GM21786 (cell line): ENCODE measurements at regions not wholly inside any gene's neighbourhood (a gene's known extent, or its start where the extent isn't known, plus 50 kb on each side); places are given as distances from the start of the nearest gene placed in this dataset.
"Not testable (repeated sequence)": the region's sequence is repeated elsewhere in the genome, so short reads cannot be mapped to it uniquely, and the experiment has no call there.

Experiments
- ATAC-seq: cut with Tn5 transposase; IDR thresholded peaks from one replicate; pipeline ENCODE4 v1.9.1; 2021; ENCODE audit not compliant: unreplicated experiment

- ATAC-seq = no peak
Measured at GRCh38 chr7:81233208-81233940, 314.5 kb upstream of the SEMA3C start.

- no peak for ATAC-seq
Measured at GRCh38 chr7:81232084-81232799, 313.4 kb upstream of the SEMA3C start.

- no peak for ATAC-seq
Measured at GRCh38 chr7:81231301-81231838, 312.5 kb upstream of the SEMA3C start.

- ATAC-seq = no peak
Measured at GRCh38 chr7:81226234-81226633, 307.4 kb upstream of the SEMA3C start.

GRCh38 chr7:81222692-81223091 is 303.8 kb upstream of the SEMA3C start:
- not testable (repeated sequence) for ATAC-seq

- ATAC-seq = no peak
Measured at GRCh38 chr7:81221527-81222217, 302.8 kb upstream of the SEMA3C start.

- no peak for ATAC-seq
Measured at GRCh38 chr7:81218480-81219106, 299.7 kb upstream of the SEMA3C start.

GRCh38 chr7:81213394-81213793 is 294.5 kb upstream of the SEMA3C start:
- ATAC-seq = no peak

- ATAC-seq = no peak
Measured at GRCh38 chr7:81211934-81212320, 293.1 kb upstream of the SEMA3C start.

- no peak for ATAC-seq
Measured at GRCh38 chr7:81211204-81211933, 292.5 kb upstream of the SEMA3C start.

GRCh38 chr7:81210137-81211064 is 291.6 kb upstream of the SEMA3C start:
- no peak for ATAC-seq

- no peak for ATAC-seq
Measured at GRCh38 chr7:81209059-81209458, 290.2 kb upstream of the SEMA3C start.

GRCh38 chr7:81207801-81208200 is 288.9 kb upstream of the SEMA3C start:
- ATAC-seq = no peak

- ATAC-seq = no peak
Measured at GRCh38 chr7:81206667-81207360, 288.0 kb upstream of the SEMA3C start.

- no peak for ATAC-seq
Measured at GRCh38 chr7:81206217-81206616, 287.4 kb upstream of the SEMA3C start.

- ATAC-seq = no peak
Measured at GRCh38 chr7:81201188-81201587, 282.3 kb upstream of the SEMA3C start.

GRCh38 chr7:81198766-81199165 is 279.9 kb upstream of the SEMA3C start:
- ATAC-seq = no peak

GRCh38 chr7:81197266-81197665 is 278.4 kb upstream of the SEMA3C start:
- no peak for ATAC-seq

GRCh38 chr7:81195033-81195432 is 276.2 kb upstream of the SEMA3C start:
- ATAC-seq = no peak
